Globus pallidus (tissue), 1 donor: ENCODE measurements at regions not wholly inside any gene's neighbourhood (a gene's known extent, or its start where the extent isn't known, plus 50 kb on each side); places are given as distances from the start of the nearest gene placed in this dataset.

Experiments used
- DNase-seq: peaks from one replicate; pipeline ENCODE4 v3.0.0-alpha.2; 2015; ENCODE audit warnings: low spot score

- no peak for DNase-seq
Observed at GRCh38 chr14:98288825-98289224, 983.2 kb downstream of the BCL11B start.

DNA sequence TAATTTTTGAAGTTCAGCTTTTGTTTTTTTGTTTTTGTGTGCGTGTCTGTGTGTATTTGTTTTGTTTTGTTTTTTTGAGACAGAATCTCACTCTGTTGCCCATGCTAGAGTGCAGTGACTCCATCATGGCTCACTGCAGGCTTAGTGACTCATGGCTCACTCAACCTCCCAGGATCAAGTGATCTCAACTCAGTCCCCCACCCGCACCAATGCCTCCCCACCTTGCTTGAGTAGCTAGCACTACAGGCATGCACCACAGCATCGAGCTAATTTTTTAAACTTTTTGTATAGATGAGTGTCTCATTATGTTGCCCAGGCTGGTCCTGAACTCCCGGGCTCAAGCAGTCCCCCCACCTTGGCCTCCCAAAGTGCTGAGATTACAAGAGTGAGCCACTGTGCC, 981.4 kb downstream of the BCL11B start:
- DNase-seq = no peak

DNA sequence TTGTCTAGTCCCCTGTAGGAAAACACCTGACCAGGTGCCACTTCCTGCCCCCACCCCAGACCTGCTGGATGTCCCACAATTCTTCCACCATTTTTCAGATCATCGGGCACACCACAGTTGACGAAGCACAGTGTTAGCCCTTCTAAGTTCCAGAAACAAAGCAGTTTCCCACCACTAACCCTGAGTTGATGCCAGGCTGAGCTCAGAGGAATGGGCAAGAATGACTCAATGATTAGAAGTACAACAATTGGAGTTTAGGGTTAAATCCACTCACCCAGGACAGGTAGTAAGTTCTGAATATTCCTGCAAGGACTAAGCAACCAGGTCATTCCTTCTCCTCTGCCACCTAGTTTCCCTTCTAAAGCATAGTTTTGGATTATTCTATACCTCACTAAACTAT, 979.8 kb downstream of the BCL11B start:
- no peak for DNase-seq

- DNase-seq = peak; percentile 1
Observed at GRCh38 chr14:98293576-98293975, 978.4 kb downstream of the BCL11B start.

DNA sequence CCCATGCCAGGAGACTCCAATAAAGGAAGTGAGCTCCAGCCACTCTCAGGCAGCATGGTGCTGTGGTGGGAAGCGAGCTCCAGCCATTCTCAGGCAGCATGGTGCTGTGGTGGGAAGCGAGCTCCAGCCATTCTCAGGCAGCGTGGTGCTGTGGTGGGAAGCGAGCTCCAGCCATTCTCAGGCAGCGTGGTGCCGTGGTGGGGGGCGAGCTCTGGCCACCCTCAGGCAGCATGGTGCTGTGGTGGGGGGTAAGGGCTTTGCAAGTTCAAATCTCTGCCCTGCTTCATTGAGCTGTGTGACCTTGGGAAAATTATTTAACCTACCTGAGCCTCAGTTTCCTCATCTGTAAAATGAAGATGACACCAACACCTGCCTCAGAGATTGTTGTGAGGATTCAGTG, 975.1 kb downstream of the BCL11B start:
- no peak for DNase-seq

GRCh38 chr14:98297567-98297966, 974.4 kb downstream of the BCL11B start:
- DNase-seq = no peak

GRCh38 chr14:98298481-98299244, 973.3 kb downstream of the BCL11B start:
- no peak for DNase-seq

DNA sequence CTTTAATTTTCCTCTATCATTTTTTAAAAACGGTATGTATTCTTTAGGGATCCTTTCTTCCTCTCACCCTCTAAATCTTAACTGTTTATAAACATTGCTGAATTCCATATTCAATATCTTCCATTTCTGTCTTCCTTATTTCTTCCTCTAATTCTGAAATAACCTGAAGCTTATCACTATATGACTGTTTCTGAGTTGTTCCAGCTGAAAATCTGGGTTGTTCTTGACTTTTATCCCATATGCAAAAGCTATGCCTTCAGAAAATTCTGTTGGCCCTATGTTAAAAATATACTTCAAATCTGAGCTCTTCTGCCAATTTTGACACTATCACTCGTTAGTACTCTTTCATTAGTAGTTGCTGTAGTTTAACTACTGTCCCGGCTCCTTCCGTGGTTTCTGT, 970.3 kb downstream of the BCL11B start:
- no peak for DNase-seq

DNA sequence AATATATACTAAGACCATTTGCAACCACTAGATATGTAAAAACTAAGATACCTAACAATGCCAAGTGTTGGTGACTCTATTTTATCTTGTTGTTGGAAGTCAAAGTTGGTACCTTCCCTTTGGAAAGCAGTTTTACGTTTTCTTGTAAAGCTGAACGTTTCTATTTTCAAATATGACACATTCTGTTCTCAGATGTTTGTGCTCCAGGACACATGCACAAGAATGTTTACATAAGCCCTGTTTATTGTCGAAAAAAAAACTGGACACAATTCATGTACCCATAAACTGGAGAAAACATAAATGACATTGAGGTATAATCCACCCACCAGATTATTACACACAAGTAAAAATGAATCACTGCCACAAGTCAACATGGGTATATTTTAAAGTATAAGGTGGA, 967.4 kb downstream of the BCL11B start:
- DNase-seq = no peak

- no peak for DNase-seq
Observed at GRCh38 chr14:98309591-98309990, 962.4 kb downstream of the BCL11B start.

DNA sequence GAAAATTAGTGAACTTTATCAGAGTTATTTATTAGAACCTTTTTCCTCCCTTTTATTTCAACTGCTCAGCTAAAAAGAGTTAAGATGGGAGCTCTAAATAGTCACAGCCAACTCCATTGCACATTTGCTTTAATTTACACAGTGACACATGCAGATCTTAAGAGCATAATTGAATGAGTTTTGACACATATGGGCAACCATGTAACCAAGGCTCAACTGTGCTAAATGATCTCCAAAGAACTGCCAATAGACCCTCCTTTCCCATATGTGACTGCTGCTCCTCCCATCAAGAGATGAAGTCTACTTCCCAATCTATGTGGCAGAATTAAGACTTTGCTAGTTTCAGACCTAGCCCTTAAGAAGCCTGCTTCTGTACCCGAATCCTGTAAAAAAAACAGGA, 960.0 kb downstream of the BCL11B start:
- no peak for DNase-seq

DNA sequence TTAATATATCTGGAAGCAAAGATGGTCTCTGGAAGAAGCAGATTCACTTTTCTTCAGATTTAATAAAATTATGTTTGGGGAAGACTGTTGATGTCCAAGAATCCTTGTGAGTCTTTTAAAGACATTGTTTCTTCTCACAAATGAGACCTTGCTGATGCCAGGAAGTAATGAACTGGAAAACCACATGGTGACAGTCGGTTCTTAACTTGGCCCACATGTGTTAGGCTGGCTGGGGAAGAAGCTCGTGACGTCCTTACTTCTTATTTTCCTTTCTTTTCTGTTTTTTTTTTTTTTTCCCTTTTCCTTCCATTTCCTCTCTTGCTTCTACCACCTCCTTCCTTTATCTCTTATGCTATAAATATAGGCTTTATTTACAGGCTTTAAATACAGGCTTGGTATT, 950.2 kb downstream of the BCL11B start:
- no peak for DNase-seq

GRCh38 chr14:98323836-98324235, 948.2 kb downstream of the BCL11B start:
- no peak for DNase-seq

GRCh38 chr14:98325761-98326160, 946.2 kb downstream of the BCL11B start:
- no peak for DNase-seq

DNA sequence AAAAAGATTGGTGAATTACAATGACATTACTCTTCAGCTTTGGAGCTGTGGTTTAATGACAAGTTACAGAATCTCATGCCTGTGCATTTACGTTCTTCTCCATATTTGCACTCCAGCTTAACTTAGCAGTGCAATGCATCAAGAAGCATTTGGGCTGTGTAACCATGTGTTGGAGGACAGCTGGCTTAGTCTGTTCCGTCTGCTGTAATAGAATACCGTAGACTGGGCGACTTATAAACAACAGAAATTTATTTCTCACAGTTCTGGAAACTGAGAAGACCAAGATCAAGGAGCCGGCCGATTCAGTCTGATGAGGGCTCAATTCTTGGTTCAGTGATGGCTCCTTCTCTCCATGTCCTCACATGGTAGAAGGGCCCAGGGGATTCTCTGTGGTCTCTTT, 943.5 kb downstream of the BCL11B start:
- DNase-seq = no peak

- no peak for DNase-seq
Observed at GRCh38 chr14:98334186-98334585, 937.8 kb downstream of the BCL11B start.

- DNase-seq = no peak
Observed at GRCh38 chr14:98341211-98341610, 930.8 kb downstream of the BCL11B start.

DNA sequence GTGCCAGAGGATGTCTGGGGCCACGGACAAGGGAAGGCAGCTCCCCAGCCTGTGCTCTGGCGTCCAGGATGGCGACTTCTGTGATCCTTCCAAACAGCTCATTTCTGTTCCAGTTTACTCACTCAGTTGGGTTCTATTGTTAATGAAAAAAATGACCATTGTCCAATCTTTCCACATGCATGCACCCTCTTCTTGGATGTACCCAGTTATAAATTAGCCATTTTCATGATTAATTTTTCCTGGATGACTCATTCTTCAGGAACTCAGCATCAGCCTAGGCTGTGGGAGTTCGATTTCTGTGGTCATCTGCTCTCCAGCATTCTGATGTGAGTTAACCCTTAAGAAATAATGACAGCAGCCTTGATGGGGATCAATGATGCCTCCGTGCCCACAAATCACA, 926.8 kb downstream of the BCL11B start:
- no peak for DNase-seq

DNA sequence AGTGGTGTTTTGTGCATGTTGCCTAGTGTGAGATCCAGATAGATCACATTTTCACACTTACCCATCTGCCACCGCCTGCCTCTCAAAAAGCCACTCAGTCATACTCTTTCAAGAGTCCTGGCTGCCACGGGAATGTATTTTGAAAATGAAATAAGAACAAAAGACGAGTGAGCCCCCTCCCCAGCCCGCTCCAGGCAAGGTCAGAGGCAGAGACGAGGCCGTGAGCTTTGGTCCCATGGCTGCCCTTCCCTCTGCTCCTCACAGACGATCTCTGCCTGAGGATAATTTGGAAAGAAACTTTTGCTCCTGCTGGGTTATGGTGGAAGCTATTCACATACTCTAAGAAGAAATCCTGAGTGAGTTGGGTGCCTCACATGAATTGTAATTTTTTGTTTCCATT, 924.3 kb downstream of the BCL11B start:
- DNase-seq = no peak

- no peak for DNase-seq
Observed at GRCh38 chr14:98348505-98348904, 923.5 kb downstream of the BCL11B start.

- no peak for DNase-seq
Observed at GRCh38 chr14:98350213-98350612, 921.8 kb downstream of the BCL11B start.

DNA sequence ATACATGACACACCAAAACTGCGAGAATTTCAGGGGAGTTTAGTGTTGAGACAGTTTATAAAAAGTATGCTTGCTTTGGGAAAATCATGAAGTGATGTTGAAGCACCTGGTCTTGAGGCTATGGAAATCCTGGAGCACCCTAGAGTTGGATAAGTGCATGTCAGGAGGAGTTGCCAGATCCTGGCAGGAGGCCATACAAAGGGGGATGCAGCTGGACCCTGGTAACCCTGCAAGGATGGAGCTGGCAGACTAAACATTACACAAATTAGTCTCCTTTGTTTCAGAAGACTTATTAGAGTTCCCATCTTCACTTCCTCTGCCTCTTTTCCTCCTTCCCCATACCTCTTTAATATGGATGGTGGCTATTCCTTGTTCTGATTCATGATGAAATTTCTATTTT, 907.0 kb downstream of the BCL11B start:
- DNase-seq = no peak

DNA sequence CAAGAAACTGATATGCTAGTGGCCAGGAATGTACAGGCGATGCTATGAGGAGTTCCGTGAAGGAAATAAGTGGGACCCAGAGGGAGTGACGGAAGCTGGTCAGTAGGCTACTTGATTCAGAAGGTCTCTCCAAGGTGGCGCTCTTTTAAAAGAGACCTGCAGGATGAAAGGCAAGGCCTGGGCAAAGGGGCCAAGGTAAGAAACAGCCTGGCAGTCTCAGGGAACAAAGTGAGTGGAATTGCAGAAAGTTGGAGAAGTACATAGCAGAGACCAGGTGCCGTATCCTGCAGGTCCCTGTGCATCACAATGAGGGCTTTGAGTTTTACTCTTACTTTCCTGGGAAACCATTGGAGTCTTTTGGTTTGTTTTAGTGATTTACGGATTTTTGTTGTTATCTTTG, 905.6 kb downstream of the BCL11B start:
- no peak for DNase-seq

DNA sequence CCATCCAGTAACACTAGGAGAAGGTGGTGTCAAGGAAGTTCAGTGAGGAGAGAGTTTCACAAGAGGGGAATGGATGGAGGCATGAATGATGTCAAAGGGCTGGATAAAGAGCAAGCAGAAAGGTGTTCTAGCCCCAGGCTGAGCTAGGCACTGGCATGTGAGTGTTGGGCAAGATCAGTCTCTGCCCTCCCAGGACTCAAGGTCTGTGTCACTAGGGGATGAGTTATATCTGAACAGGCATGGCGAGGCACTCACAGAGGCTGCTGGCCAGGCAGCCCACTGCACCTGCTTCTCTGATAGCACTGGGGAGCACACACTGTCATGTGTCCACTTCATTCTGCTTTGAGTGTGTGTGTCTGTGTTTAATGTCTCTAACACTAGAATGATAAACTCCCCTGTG, 903.8 kb downstream of the BCL11B start:
- DNase-seq = no peak

DNA sequence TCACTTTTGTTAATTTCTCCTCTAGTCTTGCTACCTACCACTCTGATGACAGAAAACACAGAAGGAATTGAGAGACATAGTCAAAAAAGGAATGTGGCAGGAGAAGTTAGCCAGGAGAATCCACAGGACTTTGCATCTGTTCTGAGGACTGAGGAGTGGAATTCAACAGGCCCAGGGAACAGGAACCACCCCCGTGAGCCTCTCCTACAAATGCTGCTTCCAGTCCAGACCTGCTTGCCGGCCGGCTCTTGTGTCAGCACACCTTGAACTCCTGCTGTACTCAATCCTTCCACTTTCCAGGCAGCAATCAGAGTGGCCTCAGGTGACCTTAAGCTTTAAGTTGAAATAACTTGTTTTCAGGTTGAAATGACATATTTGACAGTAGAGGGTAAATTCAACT, 903.1 kb downstream of the BCL11B start:
- no peak for DNase-seq
